K562 (cell line): ENCODE measurements at regions not wholly inside any gene's neighbourhood (a gene's known extent, or its start where the extent isn't known, plus 50 kb on each side); places are given as distances from the start of the nearest gene placed in this dataset.

Experiments
- ATAC-seq: fragments of 200-7000 bp; cut with Tn5 transposase; 3 replicates; pipeline ENCODE4 v1.9.1; 2020; ENCODE audit warnings: moderate library complexity
- BruUV-seq: library from RNA; stranded (reverse); fragments of 400-500 nt; replicated peaks from 2 replicates; lab custom pipeline; 2021; lab: Mats Ljungman, UMichigan
- CTCF ChIA-PET: fragments of 300-600 bp; formaldehyde crosslinking; extraction: SDS; loops from one replicate; lab custom pipeline; 2021; ENCODE audit warnings: low intra/inter-chr PET ratio; lab: Yijun Ruan, JAX
- POLR2A ChIA-PET: fragments of 300-600, 350-650 bp; sonication (Branson Sonifier 250); formaldehyde crosslinking; extraction: SDS; loops from one replicate; lab custom pipeline; 2021; ENCODE audit warnings: antibody characterized with exemption, inconsistent platforms; lab: Yijun Ruan, JAX
- DNase-seq, 4 experiments: peaks; one replicate each; pipeline versions ENCODE4 v3.0.0 to v3.0.0-alpha.2; 2011 to 2018; ENCODE audit warnings: low spot score in 3 of 4, mixed read lengths in 3 of 4; ENCODE audit errors: extremely low read depth in 1 of 4
- FAIRE-seq: peaks from 2 replicates; lab custom pipeline; 2011; peaks lifted over from hg19 to GRCh38; lab: Jason Lieb, UNC
- H2AFZ ChIP-seq: 2 replicates; pipeline ENCODE4 v1.6.0; 2011; ENCODE audit warnings: low read depth, low read length, control low read depth, inconsistent platforms
- H3K27ac ChIP-seq: fragments of 200-600 bp; 3 replicates; pipeline ENCODE4 v1.8.0; 2011; ENCODE audit warnings: low read depth, mild to moderate bottlenecking, control low read depth, inconsistent platforms, low read length, moderate library complexity, mixed read lengths; ENCODE audit errors: extremely low read depth
- H3K27me3 ChIP-seq, 2 experiments: fragments of 300-600 bp in 1 of 2; 2 replicates in 1 of 2; 3 replicates in 1 of 2; pipeline versions ENCODE4 v1.6.0 to v1.8.0; 2011; ENCODE audit warnings: inconsistent platforms in 2 of 2, low read length in 2 of 2, mild to moderate bottlenecking in 1 of 2, mixed read lengths in 1 of 2, moderate library complexity in 1 of 2; ENCODE audit not compliant: control insufficient read depth in 2 of 2, insufficient read depth in 2 of 2
- H3K36me3 ChIP-seq: fragments of 300-600 bp; 3 replicates; pipeline ENCODE4 v1.8.0; 2011; ENCODE audit warnings: mild to moderate bottlenecking, low read length, inconsistent platforms; ENCODE audit not compliant: control insufficient read depth, insufficient read depth
- H3K4me1 ChIP-seq, 2 experiments: fragments of 200-600 bp in 1 of 2; replicated peaks in 1 of 2; 2 replicates in 1 of 2; 3 replicates in 1 of 2; pipeline versions ENCODE4 v1.5.1 to v1.8.0; 2011; ENCODE audit warnings: inconsistent platforms in 2 of 2, low read length in 2 of 2, mild to moderate bottlenecking in 1 of 2, mixed read lengths in 1 of 2, moderate library complexity in 1 of 2; ENCODE audit not compliant: control insufficient read depth in 2 of 2, insufficient read depth in 2 of 2
- H3K4me2 ChIP-seq: 2 replicates; pipeline ENCODE4 v1.6.1; 2011; ENCODE audit warnings: low read length, control low read depth, inconsistent platforms, mixed read lengths; ENCODE audit not compliant: insufficient read depth
- H3K4me3 ChIP-seq: fragments of 200-600 bp; sonication (generic), shearing (Covaris generic); 2 replicates; pipeline ENCODE4 v1.5.1; 2016; ENCODE audit warnings: control low read depth, inconsistent platforms
- H3K79me2 ChIP-seq: fragments of 200-600 bp; 3 replicates; pipeline ENCODE4 v1.8.0; 2011; ENCODE audit warnings: low read length, inconsistent platforms; ENCODE audit not compliant: control insufficient read depth, insufficient read depth
- H3K9ac ChIP-seq, 2 experiments: 2 replicates each; pipeline versions ENCODE4 v1.6.0 to v1.6.1; 2011; ENCODE audit warnings: low read depth in 2 of 2, low read length in 2 of 2, control low read depth in 1 of 2, inconsistent platforms in 1 of 2, mild to moderate bottlenecking in 1 of 2, mixed read lengths in 1 of 2; ENCODE audit not compliant: insufficient read depth in 1 of 2
- H3K9me1 ChIP-seq: one replicate; pipeline ENCODE4 v1.6.0; 2011; ENCODE audit warnings: inconsistent platforms, mild to moderate bottlenecking, low read length, moderate library complexity; ENCODE audit not compliant: control insufficient read depth, insufficient read depth
- H3K9me3 ChIP-seq: replicated peaks from 2 replicates; pipeline ENCODE4 v1.5.1; 2011; ENCODE audit warnings: low read depth, low read length, inconsistent platforms; ENCODE audit not compliant: control insufficient read depth, insufficient read depth
- H4K20me1 ChIP-seq: replicated peaks from 2 replicates; pipeline ENCODE4 v1.6.1; 2011; ENCODE audit warnings: low read length, inconsistent platforms, mixed read lengths; ENCODE audit not compliant: control insufficient read depth, insufficient read depth
- BRF1 ChIP-seq: IDR thresholded peaks from 3 replicates; pipeline ENCODE4 v1.6.1; 2011; ENCODE audit warnings: borderline replicate concordance, mild to moderate bottlenecking; ENCODE audit not compliant: insufficient read length; ENCODE audit errors: extremely low read depth
- E2F8 ChIP-seq: fragments of 450-650 bp; IDR thresholded peaks from 2 replicates; pipeline ENCODE4 v1.7.1; 2018; ENCODE audit warnings: mild to moderate bottlenecking, low read depth; ENCODE audit not compliant: partially characterized antibody
- EZH2 ChIP-seq: IDR thresholded peaks from 2 replicates; pipeline ENCODE4 v1.6.1; 2012; ENCODE audit warnings: low read depth, mild to moderate bottlenecking, inconsistent platforms, low read length, borderline replicate concordance
- NCOR1 ChIP-seq: fragments of 450-650 bp; IDR thresholded peaks from 2 replicates; pipeline ENCODE4 v1.6.1; 2016; ENCODE audit warnings: mild to moderate bottlenecking, moderate library complexity
- NR1H2 ChIP-seq: sonication (generic); formaldehyde crosslinking; IDR thresholded peaks from 2 replicates; pipeline ENCODE4 v1.4.0; 2020; ENCODE audit warnings: mild to moderate bottlenecking, missing genetic modification reagents
- NUFIP1 ChIP-seq: fragments of 450-650 bp; IDR thresholded peaks from 2 replicates; pipeline ENCODE4 v1.6.1; 2018; ENCODE audit not compliant: partially characterized antibody
- RBBP5 ChIP-seq: fragments of 200-600 bp; sonication (generic); IDR thresholded peaks from 2 replicates; pipeline ENCODE4 v1.6.1; 2012; ENCODE audit warnings: borderline replicate concordance, mild to moderate bottlenecking, low read length, control low read depth, inconsistent platforms; ENCODE audit not compliant: insufficient read depth, poor library complexity, severe bottlenecking
- SMARCA4 ChIP-seq: fragments of 450-650 bp; IDR thresholded peaks from 2 replicates; pipeline ENCODE4 v1.6.1; 2016
- VEZF1 ChIP-seq: fragments of 200-800 bp; sonication (Bioruptor generic); IDR thresholded peaks from 2 replicates; pipeline ENCODE4 v1.6.1; 2017; ENCODE audit warnings: missing genetic modification characterization, missing compliant biosample characterization
- ZFP1 ChIP-seq: fragments of 450-650 bp; formaldehyde crosslinking; IDR thresholded peaks from 2 replicates; pipeline ENCODE4 v1.4.0; 2020; ENCODE audit warnings: mild to moderate bottlenecking, mixed read lengths
- ZNF133 ChIP-seq: fragments of 250-450 bp; sonication (Bioruptor Pico); IDR thresholded peaks from 2 replicates; pipeline ENCODE4 v1.4.0; 2020; ENCODE audit warnings: mild to moderate bottlenecking
- ZNF23 ChIP-seq: fragments of 250-450 bp; sonication (Bioruptor Pico); IDR thresholded peaks from 2 replicates; pipeline ENCODE4 v1.4.0; 2020; ENCODE audit warnings: mild to moderate bottlenecking
- ZNF263 ChIP-seq: sonication (generic); formaldehyde crosslinking; IDR thresholded peaks from 2 replicates; pipeline ENCODE4 v1.8.0; 2022; ENCODE audit warnings: mild to moderate bottlenecking, missing genetic modification reagents, borderline replicate concordance
- ZNF764 ChIP-seq: fragments of 250-450 bp; sonication (Bioruptor Pico); IDR thresholded peaks from 2 replicates; pipeline ENCODE4 v1.4.0; 2020; ENCODE audit warnings: low read depth, mild to moderate bottlenecking, moderate library complexity
- WGBS: fragments of 100-300 bp; shearing (Covaris generic); methylation state at CpG from one replicate; pipeline ENCODE4 v1.1.6; 2016; ENCODE audit warnings: low coverage, mixed read lengths; ENCODE audit not compliant: insufficient coverage; ENCODE audit errors: missing lambda C conversion rate; 5-methylcytosine and 5-hydroxymethylcytosine counted together
- in situ Hi-C: fragments of 300-500 bp; cut with MboI; formaldehyde crosslinking; loops from 4 replicates; pipeline ENCODE4 v1.15.0; 2018; ENCODE audit warnings: inconsistent platforms, mixed read lengths
- intact Hi-C: fragments of 100-400 bp; cut with micrococcal nuclease; formaldehyde crosslinking; loops from 2 replicates; pipeline ENCODE4 v1.14.2; 2022

GRCh38 chr4:176885224-176885623, 92.5 kb upstream of the VEGFC start:
- H3K79me2 ChIP-seq = no peaks in the 10 kb centered on the region
- TF ChIP-seq ZNF764 (CRISPR knock-in tag) = no peak
- no peak for TF ChIP-seq ZNF263
- TF ChIP-seq EZH2 = no peak
- TF ChIP-seq NCOR1 = no peak
- TF ChIP-seq ZFP1 (CRISPR knock-in tag) = no peak
- TF ChIP-seq E2F8 = no peak
- no peak for TF ChIP-seq VEZF1 (CRISPR knock-in tag)
- TF ChIP-seq RBBP5 = no peak
- TF ChIP-seq NR1H2 (CRISPR knock-in tag) = no peak
- no peak for TF ChIP-seq BRF1
- TF ChIP-seq ZNF133 (CRISPR knock-in tag) = no peak
- TF ChIP-seq ZNF23 (CRISPR knock-in tag) = no peak
- no peak for TF ChIP-seq NUFIP1
- no peak for TF ChIP-seq SMARCA4
- no peaks in the 10 kb centered on the region for H3K36me3 ChIP-seq
- no peak overlapping the region for H3K4me2 ChIP-seq
- H4K20me1 ChIP-seq = no peaks in the 10 kb centered on the region
- H3K9me3 ChIP-seq = no peaks in the 10 kb centered on the region
- no peak overlapping the region for H3K4me3 ChIP-seq
- DNase-seq (no peak), FAIRE-seq (no peak), ATAC-seq (no peak)
- H3K9ac ChIP-seq = no peak overlapping the region
- H3K27me3 ChIP-seq = no peaks in the 10 kb centered on the region
- ChIA-PET POLR2A (no interaction called here), CTCF (no interaction called here)
- no peaks in the 10 kb centered on the region for H3K9me1 ChIP-seq
- no peak overlapping the region for H3K27ac ChIP-seq
- WGBS = 4% methylated on average over 2 of the region's 2 CpGs
- H2AFZ ChIP-seq = no peak overlapping the region
- no peaks in the 10 kb centered on the region for H3K4me1 ChIP-seq
- intact Hi-C loops (no loop called here), in situ Hi-C loops (no loop called here)
- no TSS peak for BruUV-seq
